Caco-2 (cell line): ENCODE measurements at regions not wholly inside any gene's neighbourhood (a gene's known extent, or its start where the extent isn't known, plus 50 kb on each side); places are given as distances from the start of the nearest gene placed in this dataset.
A peak's percentile ranks its signal among the peaks of the same experiment; 100 is the strongest.

Experiments used
- BruUV-seq: library from RNA; stranded (reverse); fragments of 400-500 nt; replicated peaks from 2 replicates; lab custom pipeline; 2021; lab: Mats Ljungman, UMichigan
- CTCF ChIA-PET: fragments of 300-600 bp; sonication (Branson Sonifier 250); formaldehyde crosslinking; loops from one replicate; lab custom pipeline; 2022; ENCODE audit warnings: antibody characterized with exemption; lab: Charles Lee
- POLR2A ChIA-PET: fragments of 300-600 bp; sonication (Branson Sonifier 250); formaldehyde crosslinking; loops from one replicate; lab custom pipeline; 2022; ENCODE audit warnings: antibody characterized with exemption; lab: Charles Lee
- DNase-seq, 2 experiments: peaks; one replicate each; pipeline versions ENCODE4 v3.0.0 to v3.0.0-alpha.2; 2020 to 2022
- H3K27me3 ChIP-seq: replicated peaks from 2 replicates; pipeline ENCODE4 v1.6.0; 2011; ENCODE audit warnings: low read length; ENCODE audit not compliant: control insufficient read depth, insufficient read depth
- H3K36me3 ChIP-seq: 2 replicates; pipeline ENCODE4 v1.5.1; 2011; ENCODE audit warnings: low read length; ENCODE audit not compliant: control insufficient read depth, insufficient read depth
- H3K4me1 ChIP-seq: fragments of 250-450 bp; sonication (Bioruptor Pico); 2 replicates; pipeline ENCODE4 v1.5.1; 2020; ENCODE audit warnings: mild to moderate bottlenecking
- H3K4me3 ChIP-seq: 2 replicates; pipeline ENCODE4 v1.5.1; 2011; ENCODE audit warnings: low read depth, mild to moderate bottlenecking, control low read depth, low read length
- H3K9me3 ChIP-seq: fragments of 250-450 bp; sonication (Bioruptor Pico); 2 replicates; pipeline ENCODE4 v1.5.1; 2020; ENCODE audit warnings: mild to moderate bottlenecking, moderate library complexity
- H3K27ac Mint-ChIP-seq: one replicate; pipeline ENCODE4 v1.8.0; 2022; ENCODE audit warnings: mixed read lengths; ENCODE audit not compliant: unreplicated experiment
- H3K27me3 Mint-ChIP-seq: one replicate; pipeline ENCODE4 v1.8.0; 2022; ENCODE audit warnings: mixed read lengths; ENCODE audit not compliant: insufficient read depth, unreplicated experiment
- H3K36me3 Mint-ChIP-seq: one replicate; pipeline ENCODE4 v1.8.0; 2022; ENCODE audit warnings: mild to moderate bottlenecking, mixed read lengths; ENCODE audit not compliant: insufficient read depth, unreplicated experiment
- H3K4me1 Mint-ChIP-seq: one replicate; pipeline ENCODE4 v1.8.0; 2022; ENCODE audit warnings: low read depth, mixed read lengths; ENCODE audit not compliant: unreplicated experiment
- H3K4me3 Mint-ChIP-seq: one replicate; pipeline ENCODE4 v1.8.0; 2022; ENCODE audit warnings: mild to moderate bottlenecking, moderate library complexity, mixed read lengths; ENCODE audit not compliant: unreplicated experiment
- H3K9me3 Mint-ChIP-seq: one replicate; pipeline ENCODE4 v1.8.0; 2022; ENCODE audit warnings: mixed read lengths; ENCODE audit not compliant: unreplicated experiment
- intact Hi-C: fragments of 100-400 bp; cut with micrococcal nuclease; formaldehyde crosslinking; loops from one replicate; pipeline ENCODE4 v1.10.0; 2022; ENCODE audit not compliant: unreplicated experiment
- TF ChIP-seq, protein P1 (sequence below), 2 experiments: fragments of 200-600 bp in 1 of 2; IDR thresholded peaks; 1 replicate in 1 of 2; 2 replicates in 1 of 2; pipeline versions ENCODE4 v1.5.1 to v1.8.0; 2011 to 2022; ENCODE audit warnings: antibody characterized with exemption in 1 of 2, control low read depth in 1 of 2, inconsistent platforms in 1 of 2, low read depth in 1 of 2, low read length in 1 of 2, mild to moderate bottlenecking in 1 of 2, moderate library complexity in 1 of 2; ENCODE audit not compliant: insufficient read depth in 1 of 2, severe bottlenecking in 1 of 2, unreplicated experiment in 1 of 2

DNA sequence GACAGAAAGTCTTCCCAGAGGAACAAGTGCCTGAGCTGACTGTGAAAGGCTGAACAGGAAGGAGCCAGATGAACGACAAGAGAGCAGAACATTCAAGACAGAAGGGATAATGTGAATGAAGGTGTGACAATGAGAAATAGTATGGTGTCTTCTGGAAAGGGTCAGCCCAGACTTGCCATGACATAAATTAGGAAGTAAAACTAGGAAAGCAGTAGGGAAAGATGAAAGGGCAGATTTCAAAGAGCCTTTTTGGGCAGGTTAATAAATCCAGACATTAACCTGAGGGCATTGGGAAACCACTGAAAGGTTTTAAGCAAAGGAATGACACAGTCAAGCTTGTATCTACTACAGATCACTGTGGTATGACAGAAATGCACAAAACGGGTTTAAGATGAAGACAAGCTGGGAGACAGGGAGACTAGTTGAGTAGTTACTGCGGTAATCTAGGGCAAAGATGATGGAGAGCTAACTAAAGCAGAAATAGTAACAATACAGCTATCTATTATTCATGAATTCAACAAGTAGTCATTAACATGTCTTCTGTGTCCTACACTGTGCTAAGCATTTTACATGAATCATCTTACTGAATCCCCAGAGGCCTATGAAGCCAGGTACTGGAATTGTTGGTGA lies 580.9 kb upstream of the WWC1 start:
- POLR2A ChIA-PET: interaction anchor here (1.1 kb wide), 1 partner anchor 11 kb away, joined by 3 read pairs; no protein-coding TSS in a partner anchor
- Mint-ChIP-seq H3K36me3 (no peaks in the 10 kb centered on the region), H3K4me1 (no peaks in the 10 kb centered on the region), H3K9me3 (no peaks in the 10 kb centered on the region), H3K4me3 (no peak overlapping the region), H3K27ac (no peak overlapping the region), H3K27me3 (no peaks in the 10 kb centered on the region)
- H3K9me3 ChIP-seq: no peaks in the 10 kb centered on the region
- peak in 1 of 2 experiments; percentile 59 for DNase-seq
- BruUV-seq: no TSS peak
- TF ChIP-seq, protein P1, sequence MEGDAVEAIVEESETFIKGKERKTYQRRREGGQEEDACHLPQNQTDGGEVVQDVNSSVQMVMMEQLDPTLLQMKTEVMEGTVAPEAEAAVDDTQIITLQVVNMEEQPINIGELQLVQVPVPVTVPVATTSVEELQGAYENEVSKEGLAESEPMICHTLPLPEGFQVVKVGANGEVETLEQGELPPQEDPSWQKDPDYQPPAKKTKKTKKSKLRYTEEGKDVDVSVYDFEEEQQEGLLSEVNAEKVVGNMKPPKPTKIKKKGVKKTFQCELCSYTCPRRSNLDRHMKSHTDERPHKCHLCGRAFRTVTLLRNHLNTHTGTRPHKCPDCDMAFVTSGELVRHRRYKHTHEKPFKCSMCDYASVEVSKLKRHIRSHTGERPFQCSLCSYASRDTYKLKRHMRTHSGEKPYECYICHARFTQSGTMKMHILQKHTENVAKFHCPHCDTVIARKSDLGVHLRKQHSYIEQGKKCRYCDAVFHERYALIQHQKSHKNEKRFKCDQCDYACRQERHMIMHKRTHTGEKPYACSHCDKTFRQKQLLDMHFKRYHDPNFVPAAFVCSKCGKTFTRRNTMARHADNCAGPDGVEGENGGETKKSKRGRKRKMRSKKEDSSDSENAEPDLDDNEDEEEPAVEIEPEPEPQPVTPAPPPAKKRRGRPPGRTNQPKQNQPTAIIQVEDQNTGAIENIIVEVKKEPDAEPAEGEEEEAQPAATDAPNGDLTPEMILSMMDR (IDR thresholded peaks at IDR 0.05; ENCODE audit: insufficient read depth in 1 of 2, low read depth in 1 of 2, low read length in 1 of 2, severe bottlenecking in 1 of 2, unreplicated experiment in 1 of 2): no peak
- no peaks in the 10 kb centered on the region for H3K36me3 ChIP-seq
- CTCF ChIA-PET: interaction anchor here (0.9 to 1.3 kb wide), 2 partner anchors 10 to 12 kb away, joined by 3 read pairs; no protein-coding TSS in a partner anchor
- intact Hi-C loops: loop anchor here (1.0 to 2.0 kb wide), 2 partner anchors 11 to 76 kb away; no protein-coding TSS in a partner anchor
- H3K27me3 ChIP-seq: no peaks in the 10 kb centered on the region
- no peak overlapping the region for H3K4me3 ChIP-seq
- peaks cover 29% of the 10 kb centered on the region for H3K4me1 ChIP-seq

DNA sequence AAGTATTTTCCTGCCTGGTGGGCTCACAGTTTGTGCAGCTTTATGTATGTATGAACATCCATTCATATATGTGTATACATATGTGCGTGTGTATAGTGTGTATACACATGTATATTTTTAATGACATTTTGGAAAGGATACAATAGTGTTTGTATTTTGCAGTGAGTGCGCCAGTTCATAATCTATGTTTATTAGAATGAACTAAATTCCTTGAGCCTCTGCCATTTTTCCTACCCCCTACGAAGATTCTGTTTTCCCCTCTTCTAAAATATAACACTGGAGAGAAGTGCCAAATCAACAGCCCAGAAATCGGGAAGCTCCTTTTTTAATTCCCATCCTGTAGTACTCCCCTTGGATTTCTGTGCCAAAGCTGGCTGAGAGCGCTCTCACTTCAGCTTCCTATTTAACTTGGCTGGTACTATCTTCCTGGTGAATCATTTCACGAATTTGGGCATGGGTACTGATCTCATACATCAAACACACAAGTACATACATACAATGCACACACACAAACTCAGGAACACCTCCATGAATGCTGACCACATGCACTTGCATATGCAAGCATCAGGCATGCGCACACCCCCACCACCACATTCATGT lies 578.4 kb upstream of the WWC1 start:
- Mint-ChIP-seq H3K27ac (no peak overlapping the region), H3K4me3 (no peak overlapping the region), H3K27me3 (no peaks in the 10 kb centered on the region), H3K4me1 (no peaks in the 10 kb centered on the region), H3K9me3 (no peaks in the 10 kb centered on the region), H3K36me3 (no peaks in the 10 kb centered on the region)
- ChIA-PET POLR2A (no interaction called here), CTCF (no interaction called here)
- no peaks in the 10 kb centered on the region; the same call in 1 of the 2 replicates for H3K27me3 ChIP-seq
- no TSS peak for BruUV-seq
- no peaks in the 10 kb centered on the region for H3K36me3 ChIP-seq
- no peak overlapping the region for H3K4me3 ChIP-seq
- H3K4me1 ChIP-seq: peaks cover 29% of the 10 kb centered on the region
- intact Hi-C loops: no loop called here
- TF ChIP-seq, protein P1 (IDR thresholded peaks at IDR 0.05; ENCODE audit: insufficient read depth in 1 of 2, low read depth in 1 of 2, low read length in 1 of 2, severe bottlenecking in 1 of 2, unreplicated experiment in 1 of 2): no peak
- DNase-seq: no peak
- H3K9me3 ChIP-seq: no peaks in the 10 kb centered on the region

DNA sequence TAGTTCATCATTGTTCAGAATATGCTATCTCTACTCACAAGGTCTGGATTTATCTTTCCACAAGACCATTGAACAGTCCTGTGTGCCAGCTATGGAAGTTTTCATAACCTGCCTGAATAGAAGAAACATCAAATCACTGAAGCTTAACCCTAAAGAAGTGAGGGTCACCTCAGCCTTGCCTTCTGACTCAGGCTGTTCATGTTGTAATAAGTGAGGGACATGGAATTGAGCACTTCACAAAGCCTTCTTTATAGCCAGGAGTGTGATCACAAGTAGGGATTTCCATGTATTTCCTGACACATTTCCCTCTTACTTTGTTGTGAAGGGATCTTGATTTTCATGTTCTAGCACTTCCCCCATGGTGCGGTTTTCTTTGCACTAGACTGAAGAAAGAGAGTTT lies 577.5 kb upstream of the WWC1 start:
- Histone ChIP-seq H3K27me3 (no peaks in the 10 kb centered on the region; the same call in 1 of the 2 replicates), H3K4me1 (peaks cover 29% of the 10 kb centered on the region), H3K36me3 (no peaks in the 10 kb centered on the region), H3K9me3 (no peaks in the 10 kb centered on the region), H3K4me3 (no peak overlapping the region)
- intact Hi-C loops: no loop called here
- H3K9me3 Mint-ChIP-seq: no peaks in the 10 kb centered on the region
- H3K27me3 Mint-ChIP-seq: no peaks in the 10 kb centered on the region
- no peak for DNase-seq
- no peaks in the 10 kb centered on the region for H3K4me1 Mint-ChIP-seq
- no peaks in the 10 kb centered on the region for H3K36me3 Mint-ChIP-seq
- POLR2A ChIA-PET: no interaction called here
- CTCF ChIA-PET: no interaction called here
- no peak overlapping the region for H3K4me3 Mint-ChIP-seq
- H3K27ac Mint-ChIP-seq: no peak overlapping the region
- no TSS peak for BruUV-seq
- TF ChIP-seq, protein P1 (IDR thresholded peaks at IDR 0.05; ENCODE audit: insufficient read depth in 1 of 2, low read depth in 1 of 2, low read length in 1 of 2, severe bottlenecking in 1 of 2, unreplicated experiment in 1 of 2): no peak
